HTERT RPE-1 (cell line): ENCODE measurements at regions not wholly inside any gene's neighbourhood (a gene's known extent, or its start where the extent isn't known, plus 50 kb on each side); places are given as distances from the start of the nearest gene placed in this dataset.

Experiments used
- in situ Hi-C: fragments of 300-500 bp; cut with MboI; formaldehyde crosslinking; loops from 4 replicates; pipeline ENCODE4 v1.14.3; 2020; ENCODE audit warnings: low sequenced_read_pairs

GRCh38 chr3:56904552-56905215 lies 102.9 kb upstream of the ARHGEF3 start:
- in situ Hi-C loops, result no loop called here

GRCh38 chr3:56903231-56903782 lies 101.6 kb upstream of the ARHGEF3 start:
- in situ Hi-C loops, result no loop called here

- in situ Hi-C loops, result no loop called here
Observed at GRCh38 chr3:56902468-56903160, 100.9 kb upstream of the ARHGEF3 start.

- in situ Hi-C loops, result no loop called here
Observed at GRCh38 chr3:56900801-56901200, 99.1 kb upstream of the ARHGEF3 start.

GRCh38 chr3:56899851-56900250 lies 98.1 kb upstream of the ARHGEF3 start:
- in situ Hi-C loops, result no loop called here

- in situ Hi-C loops, result no loop called here
Observed at GRCh38 chr3:56899078-56899477, 97.3 kb upstream of the ARHGEF3 start.

GRCh38 chr3:56896357-56896756 lies 94.6 kb upstream of the ARHGEF3 start:
- in situ Hi-C loops, result no loop called here

GRCh38 chr3:56894881-56895431 lies 93.2 kb upstream of the ARHGEF3 start:
- in situ Hi-C loops, result no loop called here

GRCh38 chr3:56890448-56891091 lies 88.8 kb upstream of the ARHGEF3 start:
- in situ Hi-C loops, result no loop called here

- in situ Hi-C loops, result no loop called here
Observed at GRCh38 chr3:56889131-56889530, 87.4 kb upstream of the ARHGEF3 start.

- in situ Hi-C loops, result no loop called here
Observed at GRCh38 chr3:56887402-56888025, 85.8 kb upstream of the ARHGEF3 start.

GRCh38 chr3:56886314-56886713 lies 84.6 kb upstream of the ARHGEF3 start:
- in situ Hi-C loops, result no loop called here

GRCh38 chr3:56885879-56886278 lies 84.1 kb upstream of the ARHGEF3 start:
- in situ Hi-C loops, result no loop called here

- in situ Hi-C loops, result no loop called here
Observed at GRCh38 chr3:56885453-56885852, 83.7 kb upstream of the ARHGEF3 start.

GRCh38 chr3:56884387-56884786 lies 82.6 kb upstream of the ARHGEF3 start:
- in situ Hi-C loops, result no loop called here

- in situ Hi-C loops, result no loop called here
Observed at GRCh38 chr3:56883828-56884227, 82.1 kb upstream of the ARHGEF3 start.

GRCh38 chr3:56882896-56883295 lies 81.1 kb upstream of the ARHGEF3 start:
- in situ Hi-C loops, result no loop called here

- in situ Hi-C loops, result no loop called here
Observed at GRCh38 chr3:56881841-56882240, 80.1 kb upstream of the ARHGEF3 start.

GRCh38 chr3:56880720-56881575 lies 79.2 kb upstream of the ARHGEF3 start:
- in situ Hi-C loops, result no loop called here
